K562 (cell line): ENCODE measurements at regions not wholly inside any gene's neighbourhood (a gene's known extent, or its start where the extent isn't known, plus 50 kb on each side); places are given as distances from the start of the nearest gene placed in this dataset.

Source experiments
- BHLHE40 ChIP-seq: IDR thresholded peaks from 2 replicates; pipeline ENCODE4 v1.6.1; 2011; ENCODE audit warnings: low read length, improper control_type of control experiment
- HMGXB4 ChIP-seq: sonication (generic); formaldehyde crosslinking; IDR thresholded peaks from 2 replicates; pipeline ENCODE4 v1.8.1; 2023; ENCODE audit warnings: mild to moderate bottlenecking, missing genetic modification reagents
- PCBP2 ChIP-seq: fragments of 200-400 bp; formaldehyde crosslinking; IDR thresholded peaks from 2 replicates; pipeline ENCODE4 v1.6.1; 2018; ENCODE audit warnings: low read length, low read depth, mild to moderate bottlenecking, moderate library complexity; ENCODE audit not compliant: poor library complexity, severe bottlenecking
- RBM39 ChIP-seq: fragments of 200-400 bp; formaldehyde crosslinking; optimal IDR thresholded peaks from 2 replicates; pipeline ENCODE3; 2018; ENCODE audit warnings: low read depth, low read length
- TEAD1 ChIP-seq, 2 experiments: fragments of 450-650 bp in 1 of 2; sonication (generic) in 1 of 2; formaldehyde crosslinking; IDR thresholded peaks; 2 replicates each; pipeline versions ENCODE4 v1.4.0 to v1.8.0; 2020 to 2022; ENCODE audit warnings: mild to moderate bottlenecking in 2 of 2, missing genetic modification reagents in 1 of 2
- TSC22D4 ChIP-seq: fragments of 450-650 bp; IDR thresholded peaks from 2 replicates; pipeline ENCODE4 v1.6.1; 2016; ENCODE audit warnings: missing genetic modification characterization, missing biosample characterization, control low read depth
- ZNF592 ChIP-seq: fragments of 450-650 bp; IDR thresholded peaks from 2 replicates; pipeline ENCODE4 v1.6.1; 2017; ENCODE audit warnings: antibody characterized with exemption, mild to moderate bottlenecking
- TF ChIP-seq, protein P1 (sequence below): fragments of 450-650 bp; IDR thresholded peaks from 2 replicates; pipeline ENCODE4 v1.6.1; 2018; ENCODE audit warnings: mild to moderate bottlenecking, low read depth; ENCODE audit not compliant: partially characterized antibody

DNA sequence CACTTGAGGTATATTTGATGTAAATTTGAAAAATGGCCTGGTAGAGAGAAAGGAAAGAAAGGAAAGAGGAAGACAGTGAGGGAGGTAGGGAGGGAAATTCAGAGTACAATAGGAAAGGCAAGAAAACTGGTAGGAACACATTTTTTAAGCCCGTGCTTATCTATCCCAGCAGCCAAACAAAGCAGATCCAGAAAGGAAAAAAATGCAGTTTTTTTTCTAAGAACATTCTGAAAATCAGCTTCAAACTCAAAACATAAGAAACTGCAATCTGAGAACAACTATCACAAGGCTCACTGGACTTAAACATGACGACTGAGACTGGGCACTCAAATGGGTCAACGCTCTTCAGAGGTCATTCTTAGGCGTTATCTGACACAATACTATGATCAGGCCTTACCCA, 408.3 kb upstream of the DDI1 start (continued):
- no peak for TF ChIP-seq TEAD1 (CRISPR knock-in tag; IDR thresholded peaks at IDR 0.05)
- TF ChIP-seq, protein P1, sequence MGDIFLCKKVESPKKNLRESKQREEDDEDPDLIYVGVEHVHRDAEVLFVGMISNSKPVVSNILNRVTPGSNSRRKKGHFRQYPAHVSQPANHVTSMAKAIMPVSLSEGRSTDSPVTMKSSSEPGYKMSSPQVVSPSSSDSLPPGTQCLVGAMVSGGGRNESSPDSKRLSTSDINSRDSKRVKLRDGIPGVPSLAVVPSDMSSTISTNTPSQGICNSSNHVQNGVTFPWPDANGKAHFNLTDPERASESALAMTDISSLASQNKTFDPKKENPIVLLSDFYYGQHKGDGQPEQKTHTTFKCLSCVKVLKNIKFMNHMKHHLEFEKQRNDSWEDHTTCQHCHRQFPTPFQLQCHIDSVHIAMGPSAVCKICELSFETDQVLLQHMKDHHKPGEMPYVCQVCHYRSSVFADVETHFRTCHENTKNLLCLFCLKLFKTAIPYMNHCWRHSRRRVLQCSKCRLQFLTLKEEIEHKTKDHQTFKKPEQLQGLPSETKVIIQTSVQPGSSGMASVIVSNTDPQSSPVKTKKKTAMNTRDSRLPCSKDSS = no peak
- TF ChIP-seq TSC22D4 (tag) = no peak
- TF ChIP-seq PCBP2 = no peak
- TF ChIP-seq BHLHE40 = no peak
- no peak for TF ChIP-seq HMGXB4
- no peak for TF ChIP-seq RBM39
- no peak for TF ChIP-seq ZNF592
